Fibroblast of villous mesenchyme (primary cell): ENCODE measurements at regions not wholly inside any gene's neighbourhood (a gene's known extent, or its start where the extent isn't known, plus 50 kb on each side); places are given as distances from the start of the nearest gene placed in this dataset.

Experiments
- DNase-seq: peaks from one replicate; pipeline ENCODE4 v3.0.0-alpha.2; 2010; ENCODE audit warnings: low read depth
- H3K4me3 ChIP-seq: 2 replicates; pipeline ENCODE4 v1.5.1; 2011; ENCODE audit warnings: low read depth, mild to moderate bottlenecking, low read length
- TF ChIP-seq, protein P1 (sequence below): IDR thresholded peaks from 2 replicates; pipeline ENCODE4 v1.5.1; 2012; ENCODE audit warnings: low read depth, mild to moderate bottlenecking, low read length; ENCODE audit not compliant: insufficient read depth

DNA sequence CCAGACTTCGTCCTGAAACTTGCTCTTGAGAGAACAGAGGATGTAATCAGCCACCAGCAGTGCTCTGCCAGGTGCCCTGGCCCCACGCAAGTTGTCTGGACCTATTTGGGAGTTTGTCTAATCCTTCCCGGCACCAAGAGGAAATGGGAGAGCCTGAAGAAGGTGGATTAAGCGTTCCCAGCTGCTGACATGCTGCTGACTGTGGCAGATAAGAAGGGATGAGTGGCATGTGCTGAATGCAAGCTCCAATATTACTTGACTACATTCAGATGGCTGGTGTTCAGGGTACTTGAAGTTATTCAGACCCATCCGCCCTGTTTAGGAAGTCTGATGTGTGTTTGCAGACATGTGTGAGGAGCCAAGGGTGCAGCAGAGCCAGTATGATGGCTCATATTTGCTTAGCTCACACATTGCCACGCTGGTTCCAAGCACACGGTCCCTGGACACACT is 440.6 kb upstream of the CCDC196 start:
- no peak overlapping the region for H3K4me3 ChIP-seq
- DNase-seq, result peak; percentile 61
- TF ChIP-seq, protein P1, sequence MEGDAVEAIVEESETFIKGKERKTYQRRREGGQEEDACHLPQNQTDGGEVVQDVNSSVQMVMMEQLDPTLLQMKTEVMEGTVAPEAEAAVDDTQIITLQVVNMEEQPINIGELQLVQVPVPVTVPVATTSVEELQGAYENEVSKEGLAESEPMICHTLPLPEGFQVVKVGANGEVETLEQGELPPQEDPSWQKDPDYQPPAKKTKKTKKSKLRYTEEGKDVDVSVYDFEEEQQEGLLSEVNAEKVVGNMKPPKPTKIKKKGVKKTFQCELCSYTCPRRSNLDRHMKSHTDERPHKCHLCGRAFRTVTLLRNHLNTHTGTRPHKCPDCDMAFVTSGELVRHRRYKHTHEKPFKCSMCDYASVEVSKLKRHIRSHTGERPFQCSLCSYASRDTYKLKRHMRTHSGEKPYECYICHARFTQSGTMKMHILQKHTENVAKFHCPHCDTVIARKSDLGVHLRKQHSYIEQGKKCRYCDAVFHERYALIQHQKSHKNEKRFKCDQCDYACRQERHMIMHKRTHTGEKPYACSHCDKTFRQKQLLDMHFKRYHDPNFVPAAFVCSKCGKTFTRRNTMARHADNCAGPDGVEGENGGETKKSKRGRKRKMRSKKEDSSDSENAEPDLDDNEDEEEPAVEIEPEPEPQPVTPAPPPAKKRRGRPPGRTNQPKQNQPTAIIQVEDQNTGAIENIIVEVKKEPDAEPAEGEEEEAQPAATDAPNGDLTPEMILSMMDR, result no peak

DNA sequence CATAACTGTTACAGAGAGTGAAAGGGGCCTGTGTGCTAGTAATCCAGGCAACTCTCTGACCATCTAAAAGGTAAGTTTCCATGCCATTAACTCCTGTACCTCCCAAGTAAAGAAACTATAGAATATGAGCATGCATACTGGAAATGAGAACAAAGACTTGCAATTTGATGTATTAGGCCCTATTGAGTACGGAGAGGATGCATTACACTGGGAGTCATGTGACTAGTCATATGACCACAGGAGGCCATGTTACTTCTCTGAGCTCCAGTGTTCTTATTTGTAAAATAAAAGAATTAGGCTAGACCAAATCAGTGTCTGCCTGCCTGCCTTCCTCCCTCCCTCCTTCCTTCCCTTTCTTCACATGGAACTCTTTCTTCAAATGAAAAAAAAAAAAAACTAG is 440.1 kb upstream of the CCDC196 start:
- H3K4me3 ChIP-seq, result no peak overlapping the region
- no peak for DNase-seq
- TF ChIP-seq, protein P1, result no peak

DNA sequence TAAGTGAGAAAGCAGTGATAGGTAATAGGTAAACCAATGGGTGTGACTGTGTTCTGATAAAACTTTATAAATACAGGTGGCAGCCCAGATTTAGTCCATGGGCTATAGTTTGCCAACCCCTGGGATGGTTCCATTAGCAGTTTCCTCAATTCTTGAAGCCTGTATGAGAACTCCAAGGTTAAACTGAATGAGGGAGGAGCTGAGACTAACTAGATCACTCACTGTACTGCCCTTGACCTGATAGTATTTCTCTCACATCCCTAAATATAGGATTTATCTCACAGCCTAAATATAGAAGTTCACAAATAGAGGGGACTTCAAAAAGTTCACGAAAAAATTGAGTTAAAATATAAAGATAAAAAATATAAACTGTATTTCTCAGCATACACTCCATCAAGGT is 439.6 kb upstream of the CCDC196 start:
- TF ChIP-seq, protein P1, result no peak
- no peak for DNase-seq
- H3K4me3 ChIP-seq, result no peak overlapping the region

DNA sequence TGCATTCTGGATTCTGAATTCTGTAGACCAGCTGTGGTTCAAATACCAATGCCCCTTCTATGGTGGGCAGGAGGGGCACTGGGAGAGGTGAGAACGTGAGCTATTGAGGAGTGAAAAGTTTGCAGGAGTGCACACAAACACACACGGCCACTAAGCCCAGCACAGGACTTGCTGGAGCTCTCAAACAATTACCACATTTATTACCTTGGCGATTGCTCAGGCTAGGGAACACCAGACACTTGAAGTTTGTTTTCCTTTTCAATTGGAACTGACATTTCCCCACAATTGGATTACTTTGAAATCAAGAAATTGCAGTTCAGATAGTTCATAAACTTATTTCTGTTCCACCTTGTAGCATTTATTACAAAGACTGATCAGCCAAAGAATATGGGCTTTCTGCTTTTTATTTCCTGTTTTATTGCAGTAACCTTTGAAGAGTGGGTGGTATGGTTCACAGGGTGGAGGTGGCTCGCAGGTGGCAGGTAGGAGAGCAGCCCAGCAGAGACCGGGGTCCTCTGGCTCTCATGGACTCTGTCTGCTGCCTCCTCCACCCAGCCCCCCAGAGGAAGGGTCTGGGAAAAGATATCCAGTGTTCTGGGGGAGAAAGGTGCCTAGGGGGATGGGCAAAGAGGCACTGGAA is 429.8 kb upstream of the CCDC196 start:
- no peak for DNase-seq
- TF ChIP-seq, protein P1, result no peak

DNA sequence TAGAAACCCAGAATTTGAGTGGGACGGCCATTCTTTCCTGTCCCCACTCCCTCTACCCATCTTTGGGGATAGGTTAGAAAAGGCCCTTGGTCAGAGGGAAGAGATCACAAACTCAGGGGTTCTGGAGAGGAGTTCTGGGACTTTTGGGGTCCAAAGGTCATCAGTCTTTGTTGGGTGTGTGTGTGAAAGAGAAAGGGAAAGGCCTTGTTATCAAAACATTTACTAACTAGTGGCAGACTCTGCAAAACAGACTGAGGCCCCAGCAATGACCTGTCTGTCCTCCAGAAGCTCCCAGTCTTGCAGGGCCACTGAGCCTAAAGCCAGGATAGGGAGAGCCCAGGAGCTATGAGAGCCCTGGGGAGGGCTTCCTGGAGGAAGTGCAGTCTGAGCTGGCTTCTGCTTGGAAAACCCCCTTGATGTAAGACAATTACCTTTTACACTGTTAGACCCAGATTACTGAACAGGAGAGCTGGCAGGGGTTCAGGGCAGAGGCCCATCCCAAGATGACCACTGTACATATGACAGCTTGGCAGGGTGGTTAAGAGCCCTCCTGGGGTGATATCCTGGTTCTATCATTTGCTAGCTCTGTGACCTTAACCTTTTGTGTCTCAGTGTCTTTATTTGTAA is 429.1 kb upstream of the CCDC196 start:
- H3K4me3 ChIP-seq, result no peak overlapping the region
- TF ChIP-seq, protein P1, result no peak
- DNase-seq, result no peak

More for the DNA sequence above, 429.8 kb upstream of the CCDC196 start:
- no peak overlapping the region for H3K4me3 ChIP-seq

DNA sequence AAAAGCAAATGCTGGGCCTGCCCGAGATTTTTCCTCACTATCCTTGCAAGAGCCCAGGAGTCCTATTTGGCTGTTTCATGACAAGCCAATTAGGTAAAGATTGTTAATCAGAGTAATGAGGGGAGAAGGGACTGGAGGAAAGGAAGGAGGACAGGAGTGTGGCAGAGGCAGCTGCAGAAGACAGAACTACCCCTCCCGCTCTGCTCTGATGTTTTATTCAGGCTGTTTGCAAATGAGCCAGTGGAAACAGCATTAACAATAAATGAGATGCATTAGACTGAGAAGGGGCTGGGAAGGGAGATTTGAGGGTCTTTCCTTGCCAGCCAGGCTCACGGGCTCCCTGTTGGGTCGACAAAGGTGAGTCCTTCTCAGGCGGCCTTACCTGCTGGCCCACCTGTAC is 421.0 kb upstream of the CCDC196 start:
- no peak for DNase-seq

More for the DNA sequence above, 421.0 kb upstream of the CCDC196 start:
- TF ChIP-seq, protein P1, result no peak
- H3K4me3 ChIP-seq, result no peak overlapping the region
